SK-N-SH treated with all-trans-retinoic acid at 6 μM for 48 hours (cell line): ENCODE measurements at regions not wholly inside any gene's neighbourhood (a gene's known extent, or its start where the extent isn't known, plus 50 kb on each side); places are given as distances from the start of the nearest gene placed in this dataset.

Experiments used
- CREB5 ChIP-seq: fragments of 250-450 bp; sonication (Bioruptor Pico); IDR thresholded peaks from 2 replicates; pipeline ENCODE4 v1.5.1; 2020; ENCODE audit warnings: low read depth, mild to moderate bottlenecking, moderate library complexity
- GLIS3 ChIP-seq: fragments of 250-450 bp; sonication (Bioruptor Pico); IDR thresholded peaks from 2 replicates; pipeline ENCODE4 v1.5.0; 2020; ENCODE audit warnings: mild to moderate bottlenecking, moderate library complexity
- PATZ1 ChIP-seq: fragments of 250-450 bp; sonication (Bioruptor Pico); IDR thresholded peaks from 2 replicates; pipeline ENCODE4 v1.8.0; 2020; ENCODE audit warnings: mild to moderate bottlenecking, moderate library complexity, borderline replicate concordance
- TOX ChIP-seq: fragments of 250-450 bp; sonication (Bioruptor Pico); IDR thresholded peaks from 2 replicates; pipeline ENCODE4 v1.8.0; 2021; ENCODE audit warnings: mild to moderate bottlenecking, moderate library complexity, borderline replicate concordance
- ZC3H10 ChIP-seq: fragments of 250-450 bp; sonication (Bioruptor Pico); IDR thresholded peaks from 2 replicates; pipeline ENCODE4 v1.5.1; 2021; ENCODE audit warnings: mild to moderate bottlenecking, moderate library complexity

- TF ChIP-seq PATZ1 (CRISPR knock-in tag) (no peak), GLIS3 (CRISPR knock-in tag) (no peak), ZC3H10 (no peak), CREB5 (CRISPR knock-in tag) (no peak), TOX (CRISPR knock-in tag) (no peak)
Observed at GRCh38 chr13:21825186-21825585, 154.3 kb downstream of the FGF9 start.
